ENCODE measurements at regions not wholly inside any gene's neighbourhood (a gene's known extent, or its start where the extent isn't known, plus 50 kb on each side); places are given as distances from the start of the nearest gene placed in this dataset.

DNA sequence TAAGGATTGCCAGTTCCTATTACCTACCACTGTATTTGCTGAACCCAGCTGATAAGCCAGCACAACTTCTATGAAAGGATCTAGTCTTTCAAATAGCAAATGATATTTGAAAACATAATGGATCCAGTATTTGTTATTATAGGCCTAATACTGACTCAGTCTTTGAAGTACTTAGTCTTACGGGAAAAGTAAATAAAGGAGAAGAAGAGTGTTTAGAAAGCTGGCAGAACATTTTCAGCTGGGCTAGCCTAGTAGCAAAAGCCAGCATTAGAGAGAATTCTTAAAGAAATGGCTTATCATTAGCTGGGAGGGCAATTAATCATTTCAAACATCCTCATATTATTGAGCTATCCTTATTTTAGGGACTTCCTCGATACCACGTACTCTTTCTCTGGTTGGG, 101.4 kb upstream of the GOLIM4 start:
- POLR2A ChIA-PET (ENCODE audit: unreplicated experiment) = interaction anchor here (0.6 kb wide), 1 partner anchor 424 kb away, joined by 3 read pairs; no protein-coding TSS in a partner anchor
- DNase-seq = peak; percentile 2
- no peak overlapping the region for H3K4ac ChIP-seq (ENCODE audit: low read depth, low read length)
- H2AK9ac ChIP-seq (replicated peaks; ENCODE audit: low read depth, low read length, poor library complexity) = no peak overlapping the region
- H2AK5ac ChIP-seq (ENCODE audit: low read depth, low read length) = no peak overlapping the region
- in situ Hi-C loops (cut with MboI; ENCODE audit: low sequenced_read_pairs) (no loop called here), intact Hi-C loops (cut with micrococcal nuclease) (no loop called here), dilution Hi-C loops (cut with HindIII; ENCODE audit: low sequenced_read_pairs, unreplicated experiment) (no loop called here)
- H2BK5ac ChIP-seq (ENCODE audit: low read depth, low read length, poor library complexity, severe bottlenecking) = no peak overlapping the region
- BruUV-seq (replicated peaks) = no TSS peak
- H3K9me3 ChIP-seq (ENCODE audit: control insufficient read depth, insufficient read depth, low read length) = no peaks in the 10 kb centered on the region
- no peak overlapping the region for H3K14ac ChIP-seq (replicated peaks; ENCODE audit: low read depth, low read length)
- no peak overlapping the region for H3K18ac ChIP-seq (ENCODE audit: low read depth, low read length)
- no peaks in the 10 kb centered on the region for H3K4me1 ChIP-seq (ENCODE audit: control insufficient read depth, insufficient read depth, low read length)
- H4K91ac ChIP-seq (ENCODE audit: insufficient read depth, low read depth, low read length) = no peak overlapping the region
- no peaks in the 10 kb centered on the region for H3K27me3 ChIP-seq (ENCODE audit: control insufficient read depth, insufficient read depth, low read length)
- WGBS, 2 experiments (ENCODE audit: extremely low coverage in 2 of 2, insufficient read length in 1 of 2) = 0% methylated on average over 1 of the region's 3 CpGs; no CpG with 5 or more reads in 1 of the 2 experiments
- no peaks in the 10 kb centered on the region for H4K20me1 ChIP-seq (ENCODE audit: insufficient read depth, low read length)
- H2BK20ac ChIP-seq (ENCODE audit: low read depth, low read length) = no peak overlapping the region
- H3K56ac ChIP-seq (ENCODE audit: extremely low read depth, insufficient read depth, low read length) = no peak overlapping the region
- TF ChIP-seq, protein P1, sequence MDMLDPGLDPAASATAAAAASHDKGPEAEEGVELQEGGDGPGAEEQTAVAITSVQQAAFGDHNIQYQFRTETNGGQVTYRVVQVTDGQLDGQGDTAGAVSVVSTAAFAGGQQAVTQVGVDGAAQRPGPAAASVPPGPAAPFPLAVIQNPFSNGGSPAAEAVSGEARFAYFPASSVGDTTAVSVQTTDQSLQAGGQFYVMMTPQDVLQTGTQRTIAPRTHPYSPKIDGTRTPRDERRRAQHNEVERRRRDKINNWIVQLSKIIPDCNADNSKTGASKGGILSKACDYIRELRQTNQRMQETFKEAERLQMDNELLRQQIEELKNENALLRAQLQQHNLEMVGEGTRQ (IDR thresholded peaks at IDR 0.05; ENCODE audit: low read depth, low read length) = no peak
- TF ChIP-seq CHD1 (IDR thresholded peaks at IDR 0.05; ENCODE audit: low read depth, low read length) (no peak), NFE2L2 (IDR thresholded peaks at IDR 0.05; ENCODE audit: low read depth, low read length) (no peak)
- CTCF ChIA-PET = no interaction called here
- H3K4me3 ChIP-seq (ENCODE audit: insufficient read depth, low read depth, low read length) = no peak overlapping the region
- ATAC-seq (ENCODE audit: low read depth) = peak; percentile 67; the same call in 1 of the 2 replicates
- H4K5ac ChIP-seq (ENCODE audit: low read depth, low read length) = no peak overlapping the region
- H3K9me1 ChIP-seq (ENCODE audit: insufficient read depth, low read length) = no peaks in the 10 kb centered on the region
- H4K8ac ChIP-seq (ENCODE audit: low read depth in 2 of 2, low read length in 2 of 2) = no peak overlapping the region
- no peak overlapping the region for H3K27ac ChIP-seq (ENCODE audit: insufficient read depth, low read length)
- no peak overlapping the region for H3K4me2 ChIP-seq (ENCODE audit: low read depth, low read length)
- H3K9ac ChIP-seq (ENCODE audit: low read depth, low read length) = no peak overlapping the region
- H3K79me1 ChIP-seq (ENCODE audit: low read depth in 1 of 2, low read length in 2 of 2) = no peaks in the 10 kb centered on the region
- H3K23ac ChIP-seq (ENCODE audit: low read depth, low read length) = no peak overlapping the region
- H3K36me3 ChIP-seq (ENCODE audit: control insufficient read depth, insufficient read depth, low read length) = no peaks in the 10 kb centered on the region
- no peak overlapping the region for H2BK15ac ChIP-seq (ENCODE audit: low read depth, low read length)
- H2AFZ ChIP-seq (replicated peaks; ENCODE audit: low read length, poor library complexity) = no peak overlapping the region
- H2BK120ac ChIP-seq (ENCODE audit: low read depth, low read length) = no peak overlapping the region
